ENCODE measurements at regions not wholly inside any gene's neighbourhood (a gene's known extent, or its start where the extent isn't known, plus 50 kb on each side); places are given as distances from the start of the nearest gene placed in this dataset.

GRCh38 chr9:101915482-101915881 is 177.0 kb upstream of the GRIN3A start:
- Histone ChIP-seq H3K36me3 (ENCODE audit: control insufficient read depth in 1 of 2, insufficient read depth in 2 of 2, low read length in 2 of 2) (no peaks in the 10 kb centered on the region), H3K27me3 (ENCODE audit: low read depth, low read length) (no peaks in the 10 kb centered on the region), H3K27ac (ENCODE audit: low read length) (no peak overlapping the region), H3K4me3 (ENCODE audit: low read depth in 1 of 2, low read length in 2 of 2) (no peak overlapping the region), H3K9me3 (ENCODE audit: control insufficient read depth in 1 of 2, low read length in 2 of 2) (no peaks in the 10 kb centered on the region), H3K4me1 (ENCODE audit: control insufficient read depth in 1 of 2, insufficient read depth in 2 of 2, low read length in 2 of 2) (no peaks in the 10 kb centered on the region)

- no peaks in the 10 kb centered on the region for H3K4me1 ChIP-seq (ENCODE audit: control insufficient read depth in 1 of 2, insufficient read depth in 2 of 2, low read length in 2 of 2)
Observed at GRCh38 chr9:101912698-101913097, 174.3 kb upstream of the GRIN3A start.

GRCh38 chr9:101907466-101907865 is 169.0 kb upstream of the GRIN3A start:
- Histone ChIP-seq H3K36me3 (ENCODE audit: control insufficient read depth in 1 of 2, insufficient read depth in 2 of 2, low read length in 2 of 2) (no peaks in the 10 kb centered on the region), H3K4me3 (ENCODE audit: low read depth in 1 of 2, low read length in 2 of 2) (no peak overlapping the region), H3K27ac (ENCODE audit: low read length) (no peak overlapping the region), H3K9me3 (ENCODE audit: control insufficient read depth in 1 of 2, low read length in 2 of 2) (peaks cover 0 to 3% of the 10 kb centered on the region in 2 donors), H3K4me1 (ENCODE audit: control insufficient read depth in 1 of 2, insufficient read depth in 2 of 2, low read length in 2 of 2) (no peaks in the 10 kb centered on the region), H3K27me3 (ENCODE audit: low read depth, low read length) (no peaks in the 10 kb centered on the region)

More at GRCh38 chr9:101912698-101913097, 174.3 kb upstream of the GRIN3A start:
- Histone ChIP-seq H3K4me3 (ENCODE audit: low read depth in 1 of 2, low read length in 2 of 2) (no peak overlapping the region), H3K27me3 (ENCODE audit: low read depth, low read length) (no peaks in the 10 kb centered on the region), H3K36me3 (ENCODE audit: control insufficient read depth in 1 of 2, insufficient read depth in 2 of 2, low read length in 2 of 2) (no peaks in the 10 kb centered on the region), H3K27ac (ENCODE audit: low read length) (no peak overlapping the region), H3K9me3 (ENCODE audit: control insufficient read depth in 1 of 2, low read length in 2 of 2) (peaks cover 0 to 3% of the 10 kb centered on the region in 2 donors)

- no peak overlapping the region for H3K27ac ChIP-seq (ENCODE audit: low read length)
- H3K4me3 ChIP-seq (ENCODE audit: low read depth in 1 of 2, low read length in 2 of 2) = no peak overlapping the region
- H3K9me3 ChIP-seq (ENCODE audit: control insufficient read depth in 1 of 2, low read length in 2 of 2) = peaks cover 0 to 3% of the 10 kb centered on the region in 2 donors
- H3K27me3 ChIP-seq (ENCODE audit: low read depth, low read length) = no peaks in the 10 kb centered on the region
- H3K36me3 ChIP-seq (ENCODE audit: control insufficient read depth in 1 of 2, insufficient read depth in 2 of 2, low read length in 2 of 2) = no peaks in the 10 kb centered on the region
- no peaks in the 10 kb centered on the region for H3K4me1 ChIP-seq (ENCODE audit: control insufficient read depth in 1 of 2, insufficient read depth in 2 of 2, low read length in 2 of 2)
Observed at GRCh38 chr9:101904845-101905244, 166.4 kb upstream of the GRIN3A start.

GRCh38 chr9:101902051-101902450 is 163.6 kb upstream of the GRIN3A start:
- H3K36me3 ChIP-seq (ENCODE audit: control insufficient read depth in 1 of 2, insufficient read depth in 2 of 2, low read length in 2 of 2) = no peaks in the 10 kb centered on the region
- H3K4me3 ChIP-seq (ENCODE audit: low read depth in 1 of 2, low read length in 2 of 2) = no peak overlapping the region
- no peak overlapping the region for H3K27ac ChIP-seq (ENCODE audit: low read length)
- H3K9me3 ChIP-seq (ENCODE audit: control insufficient read depth in 1 of 2, low read length in 2 of 2) = no peaks in the 10 kb centered on the region
- H3K4me1 ChIP-seq (ENCODE audit: control insufficient read depth in 1 of 2, insufficient read depth in 2 of 2, low read length in 2 of 2) = no peaks in the 10 kb centered on the region
- no peaks in the 10 kb centered on the region for H3K27me3 ChIP-seq (ENCODE audit: low read depth, low read length)

GRCh38 chr9:101897196-101897595 is 158.7 kb upstream of the GRIN3A start:
- H3K27ac ChIP-seq (ENCODE audit: low read length) = no peak overlapping the region
- no peaks in the 10 kb centered on the region for H3K36me3 ChIP-seq (ENCODE audit: control insufficient read depth in 1 of 2, insufficient read depth in 2 of 2, low read length in 2 of 2)
- no peak overlapping the region for H3K4me3 ChIP-seq (ENCODE audit: low read depth in 1 of 2, low read length in 2 of 2)
- no peaks in the 10 kb centered on the region for H3K27me3 ChIP-seq (ENCODE audit: low read depth, low read length)
- H3K4me1 ChIP-seq (ENCODE audit: control insufficient read depth in 1 of 2, insufficient read depth in 2 of 2, low read length in 2 of 2) = no peaks in the 10 kb centered on the region
- H3K9me3 ChIP-seq (ENCODE audit: control insufficient read depth in 1 of 2, low read length in 2 of 2) = no peaks in the 10 kb centered on the region

GRCh38 chr9:101893661-101894646 is 155.5 kb upstream of the GRIN3A start:
- Histone ChIP-seq H3K4me3 (ENCODE audit: low read depth in 1 of 2, low read length in 2 of 2) (no peak overlapping the region), H3K27me3 (ENCODE audit: low read depth, low read length) (no peaks in the 10 kb centered on the region), H3K36me3 (ENCODE audit: control insufficient read depth in 1 of 2, insufficient read depth in 2 of 2, low read length in 2 of 2) (no peaks in the 10 kb centered on the region), H3K27ac (ENCODE audit: low read length) (no peak overlapping the region), H3K4me1 (ENCODE audit: control insufficient read depth in 1 of 2, insufficient read depth in 2 of 2, low read length in 2 of 2) (no peaks in the 10 kb centered on the region), H3K9me3 (ENCODE audit: control insufficient read depth in 1 of 2, low read length in 2 of 2) (no peaks in the 10 kb centered on the region)

GRCh38 chr9:101881508-101881907 is 143.1 kb upstream of the GRIN3A start:
- Histone ChIP-seq H3K4me1 (ENCODE audit: control insufficient read depth in 1 of 2, insufficient read depth in 2 of 2, low read length in 2 of 2) (no peaks in the 10 kb centered on the region), H3K4me3 (ENCODE audit: low read depth in 1 of 2, low read length in 2 of 2) (no peak overlapping the region), H3K9me3 (ENCODE audit: control insufficient read depth in 1 of 2, low read length in 2 of 2) (no peaks in the 10 kb centered on the region), H3K27ac (ENCODE audit: low read length) (no peak overlapping the region), H3K36me3 (ENCODE audit: control insufficient read depth in 1 of 2, insufficient read depth in 2 of 2, low read length in 2 of 2) (no peaks in the 10 kb centered on the region), H3K27me3 (ENCODE audit: low read depth, low read length) (no peaks in the 10 kb centered on the region)

GRCh38 chr9:101880846-101881245 is 142.4 kb upstream of the GRIN3A start:
- Histone ChIP-seq H3K9me3 (ENCODE audit: control insufficient read depth in 1 of 2, low read length in 2 of 2) (no peaks in the 10 kb centered on the region), H3K36me3 (ENCODE audit: control insufficient read depth in 1 of 2, insufficient read depth in 2 of 2, low read length in 2 of 2) (no peaks in the 10 kb centered on the region), H3K27ac (ENCODE audit: low read length) (no peak overlapping the region), H3K4me1 (ENCODE audit: control insufficient read depth in 1 of 2, insufficient read depth in 2 of 2, low read length in 2 of 2) (no peaks in the 10 kb centered on the region), H3K4me3 (ENCODE audit: low read depth in 1 of 2, low read length in 2 of 2) (no peak overlapping the region), H3K27me3 (ENCODE audit: low read depth, low read length) (no peaks in the 10 kb centered on the region)

- Histone ChIP-seq H3K4me1 (ENCODE audit: control insufficient read depth in 1 of 2, insufficient read depth in 2 of 2, low read length in 2 of 2) (no peaks in the 10 kb centered on the region), H3K4me3 (ENCODE audit: low read depth in 1 of 2, low read length in 2 of 2) (no peak overlapping the region), H3K9me3 (ENCODE audit: control insufficient read depth in 1 of 2, low read length in 2 of 2) (no peaks in the 10 kb centered on the region), H3K27ac (ENCODE audit: low read length) (no peak overlapping the region), H3K36me3 (ENCODE audit: control insufficient read depth in 1 of 2, insufficient read depth in 2 of 2, low read length in 2 of 2) (no peaks in the 10 kb centered on the region), H3K27me3 (ENCODE audit: low read depth, low read length) (no peaks in the 10 kb centered on the region)
Observed at GRCh38 chr9:101878734-101879133, 140.3 kb upstream of the GRIN3A start.

- Histone ChIP-seq H3K27ac (ENCODE audit: low read length) (no peak overlapping the region), H3K36me3 (ENCODE audit: control insufficient read depth in 1 of 2, insufficient read depth in 2 of 2, low read length in 2 of 2) (no peaks in the 10 kb centered on the region), H3K4me1 (ENCODE audit: control insufficient read depth in 1 of 2, insufficient read depth in 2 of 2, low read length in 2 of 2) (no peaks in the 10 kb centered on the region), H3K27me3 (ENCODE audit: low read depth, low read length) (no peaks in the 10 kb centered on the region), H3K9me3 (ENCODE audit: control insufficient read depth in 1 of 2, low read length in 2 of 2) (no peaks in the 10 kb centered on the region), H3K4me3 (ENCODE audit: low read depth in 1 of 2, low read length in 2 of 2) (no peak overlapping the region)
Observed at GRCh38 chr9:101877439-101877838, 139.0 kb upstream of the GRIN3A start.
